GM13976 (cell line): ENCODE measurements at regions not wholly inside any gene's neighbourhood (a gene's known extent, or its start where the extent isn't known, plus 50 kb on each side); places are given as distances from the start of the nearest gene placed in this dataset.
"Not testable (repeated sequence)": the region's sequence is repeated elsewhere in the genome, so short reads cannot be mapped to it uniquely, and the experiment has no call there.

ENCODE experiments used
- DNase-seq: peaks from one replicate; pipeline ENCODE4 v3.0.0; 2012; ENCODE audit warnings: low spot score
- CTCF ChIP-seq: IDR thresholded peaks from 2 replicates; pipeline ENCODE4 v1.5.1; 2012; ENCODE audit warnings: borderline replicate concordance, mild to moderate bottlenecking; ENCODE audit not compliant: insufficient read depth; ENCODE audit errors: extremely low read depth, missing control alignments, control extremely low read depth
- in situ Hi-C: fragments of 300-500 bp; cut with MboI; formaldehyde crosslinking; loops from one replicate; pipeline ENCODE4 v1.12.0; 2022; ENCODE audit warnings: low sequenced_read_pairs, mixed read lengths, inconsistent platforms; ENCODE audit not compliant: unreplicated experiment

- in situ Hi-C loops, DNase-seq: not testable (repeated sequence)
Measured at GRCh38 chr2:215889240-215889969, 123.9 kb downstream of the MREG start.

- TF ChIP-seq CTCF: no peak
- in situ Hi-C loops: no loop called here
- DNase-seq: no peak
Measured at GRCh38 chr2:215888680-215889079, 124.7 kb downstream of the MREG start.

- in situ Hi-C loops: no loop called here
- TF ChIP-seq CTCF: no peak
- no peak for DNase-seq
Measured at GRCh38 chr2:215887303-215887702, 126.0 kb downstream of the MREG start.

- TF ChIP-seq CTCF: no peak
- in situ Hi-C loops: no loop called here
- DNase-seq: no peak
Measured at GRCh38 chr2:215886022-215886421, 127.3 kb downstream of the MREG start.

- DNase-seq: no peak
Measured at GRCh38 chr2:215885536-215885935, 127.8 kb downstream of the MREG start.

GRCh38 chr2:215884451-215885087, 128.8 kb downstream of the MREG start:
- no peak for TF ChIP-seq CTCF
- DNase-seq: no peak
- in situ Hi-C loops: no loop called here

More at GRCh38 chr2:215885536-215885935, 127.8 kb downstream of the MREG start:
- TF ChIP-seq CTCF: no peak
- in situ Hi-C loops: no loop called here

- DNase-seq: no peak
- in situ Hi-C loops: no loop called here
- TF ChIP-seq CTCF: no peak
Measured at GRCh38 chr2:215883799-215884198, 129.6 kb downstream of the MREG start.
